ENCODE measurements at regions not wholly inside any gene's neighbourhood (a gene's known extent, or its start where the extent isn't known, plus 50 kb on each side); places are given as distances from the start of the nearest gene placed in this dataset.

GRCh38 chr6:160883999-160884398 is 107.6 kb upstream of the MAP3K4 start:
- TF ChIP-seq CTCF (IDR thresholded peaks at IDR 0.05; ENCODE audit: control extremely low read depth in 1 of 3, insufficient read depth in 1 of 3, low read depth in 1 of 3, low read length in 3 of 3) (no peak), POLR2A (IDR thresholded peaks at IDR 0.05; ENCODE audit: control extremely low read depth in 1 of 2, low read depth in 2 of 2, low read length in 2 of 2) (no peak), BACH1 (IDR thresholded peaks at IDR 0.05; ENCODE audit: low read length) (no peak), RAD21 (IDR thresholded peaks at IDR 0.05 in 1 of 2, conservative IDR thresholded peaks at IDR 0.05 in 1 of 2; ENCODE audit: low read depth in 2 of 2, low read length in 2 of 2) (no peak), ATF3 (IDR thresholded peaks at IDR 0.05; ENCODE audit: insufficient read depth, low read depth, low read length) (no peak), SP2 (IDR thresholded peaks at IDR 0.05; ENCODE audit: low read length) (no peak)
